Fibroblast of skin of abdomen (primary cell): ENCODE measurements at regions not wholly inside any gene's neighbourhood (a gene's known extent, or its start where the extent isn't known, plus 50 kb on each side); places are given as distances from the start of the nearest gene placed in this dataset.

Experiments
- DNase-seq: peaks from one replicate; pipeline ENCODE4 v3.0.0-alpha.2; 2013

GRCh38 chr11:10358696-10359095, 53.8 kb downstream of the ADM start:
- DNase-seq, result no peak

GRCh38 chr11:10359171-10359570, 54.3 kb downstream of the ADM start:
- no peak for DNase-seq

- DNase-seq, result no peak
Measured at GRCh38 chr11:10360835-10361234, 56.0 kb downstream of the ADM start.

GRCh38 chr11:10365045-10365444, 60.2 kb downstream of the ADM start:
- DNase-seq, result no peak

- peak; percentile 92 for DNase-seq
Measured at GRCh38 chr11:10366568-10367331, 61.9 kb downstream of the ADM start.

- DNase-seq, result no peak
Measured at GRCh38 chr11:10371926-10372641, 67.2 kb downstream of the ADM start.

GRCh38 chr11:10373340-10373739, 68.5 kb downstream of the ADM start:
- DNase-seq, result peak; percentile 58

- no peak for DNase-seq
Measured at GRCh38 chr11:10373929-10374328, 69.1 kb downstream of the ADM start.

GRCh38 chr11:10374386-10374785, 69.5 kb downstream of the ADM start:
- DNase-seq, result no peak

GRCh38 chr11:10375280-10375971, 70.6 kb downstream of the ADM start:
- peak; percentile 98 for DNase-seq

GRCh38 chr11:10376061-10376460, 71.2 kb downstream of the ADM start:
- DNase-seq, result no peak

GRCh38 chr11:10377183-10377582, 72.3 kb downstream of the ADM start:
- no peak for DNase-seq

- DNase-seq, result no peak
Measured at GRCh38 chr11:10378362-10378761, 73.5 kb downstream of the ADM start.

- no peak for DNase-seq
Measured at GRCh38 chr11:10379022-10379421, 74.1 kb downstream of the ADM start.

- peak; percentile 90 for DNase-seq
Measured at GRCh38 chr11:10379426-10379825, 74.6 kb downstream of the ADM start.

GRCh38 chr11:10379871-10380568, 75.0 kb upstream of the AMPD3 start:
- DNase-seq, result no peak

- DNase-seq, result no peak
Measured at GRCh38 chr11:10380921-10381320, 74.1 kb upstream of the AMPD3 start.

- DNase-seq, result peak; percentile 85
Measured at GRCh38 chr11:10381736-10382135, 73.3 kb upstream of the AMPD3 start.

- no peak for DNase-seq
Measured at GRCh38 chr11:10382518-10382917, 72.5 kb upstream of the AMPD3 start.

- no peak for DNase-seq
Measured at GRCh38 chr11:10385696-10386095, 69.4 kb upstream of the AMPD3 start.

- no peak for DNase-seq
Measured at GRCh38 chr11:10386361-10386760, 68.7 kb upstream of the AMPD3 start.

GRCh38 chr11:10386861-10387205, 68.2 kb upstream of the AMPD3 start:
- no peak for DNase-seq
